Upper lobe of left lung (tissue), 4 donors: ENCODE measurements at regions not wholly inside any gene's neighbourhood (a gene's known extent, or its start where the extent isn't known, plus 50 kb on each side); places are given as distances from the start of the nearest gene placed in this dataset.

Experiments
- CTCF ChIP-seq, 6 experiments: fragments of 450-650 bp in 4 of 6; fragments of 200-600 bp in 2 of 6; sonication (generic) in 2 of 6; IDR thresholded peaks; one replicate each; pipeline ENCODE4 v1.5.1; 2016 to 2019; ENCODE audit warnings: antibody characterized with exemption in 6 of 6
- EP300 ChIP-seq, 4 donors: sonication (generic); formaldehyde crosslinking; IDR thresholded peaks; one replicate each; pipeline ENCODE4 v1.5.1; 2017; ENCODE audit warnings: antibody characterized with exemption in 4 of 4, control low read depth in 2 of 4
- POLR2A ChIP-seq, 4 donors: fragments of 450-650 bp; IDR thresholded peaks; one replicate each; pipeline ENCODE4 v1.5.1; 2016 to 2017; ENCODE audit warnings: antibody characterized with exemption in 4 of 4, mild to moderate bottlenecking in 2 of 4
- POLR2AphosphoS5 ChIP-seq, 2 donors: sonication (generic); formaldehyde crosslinking; IDR thresholded peaks; one replicate each; pipeline ENCODE4 v1.5.1; 2017; ENCODE audit warnings: antibody characterized with exemption in 2 of 2

DNA sequence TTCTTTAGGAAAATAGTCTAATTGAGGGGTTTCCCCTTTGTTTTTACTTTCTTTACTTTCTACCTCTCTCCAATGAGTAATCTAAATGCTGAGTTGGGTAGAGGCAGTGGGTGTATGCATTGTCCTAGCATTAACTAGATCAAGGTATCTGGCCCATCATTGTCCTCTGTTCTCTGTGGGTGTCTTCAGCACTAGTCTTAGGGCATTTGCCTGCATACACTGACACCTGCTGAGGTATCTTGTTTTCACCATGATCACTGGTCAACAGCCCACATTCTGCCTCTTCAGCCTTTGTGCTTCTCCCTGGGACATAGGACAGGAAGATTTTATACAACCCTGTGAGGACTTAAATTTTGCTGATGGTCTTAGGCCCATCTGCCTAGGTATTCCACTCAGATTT is 371.1 kb downstream of the RAB38 start:
- TF ChIP-seq POLR2AphosphoS5 (IDR thresholded peaks at IDR 0.05) (no peak), POLR2A (IDR thresholded peaks at IDR 0.05) (no peak), CTCF (IDR thresholded peaks at IDR 0.05) (no peak), EP300 (IDR thresholded peaks at IDR 0.05) (no peak)
